Neural cell (in vitro differentiated cells): ENCODE measurements at regions not wholly inside any gene's neighbourhood (a gene's known extent, or its start where the extent isn't known, plus 50 kb on each side); places are given as distances from the start of the nearest gene placed in this dataset.

Experiments
- H2AFZ ChIP-seq: fragments of 200-600, 300-800 bp; sonication (generic), shearing (Covaris generic); 2 replicates; pipeline ENCODE4 v1.6.0; 2014; ENCODE audit warnings: low read depth, mild to moderate bottlenecking, antibody characterized with exemption, low read length, moderate library complexity
- H3F3A ChIP-seq: fragments of 200-600 bp; shearing (Covaris generic); 2 replicates; pipeline ENCODE4 v1.6.1; 2016; ENCODE audit warnings: mild to moderate bottlenecking, moderate library complexity, mixed read lengths, antibody characterized with exemption, low read length; ENCODE audit not compliant: insufficient read depth, poor library complexity, severe bottlenecking
- H3K27ac ChIP-seq: fragments of 200-600, 300-800 bp; sonication (generic), shearing (Covaris generic); 2 replicates; pipeline ENCODE4 v1.5.1; 2014; ENCODE audit warnings: mild to moderate bottlenecking, low read length, moderate library complexity
- H3K27me3 ChIP-seq: fragments of 300-800, 200-600 bp; sonication (generic), shearing (Covaris generic); 2 replicates; pipeline ENCODE4 v1.6.0; 2014; ENCODE audit warnings: mild to moderate bottlenecking, low read depth, low read length, moderate library complexity; ENCODE audit not compliant: insufficient read depth
- H3K36me3 ChIP-seq: fragments of 300-800, 200-600 bp; sonication (generic), shearing (Covaris generic); 2 replicates; pipeline ENCODE4 v1.5.1; 2014; ENCODE audit warnings: mild to moderate bottlenecking, antibody characterized with exemption, low read length, moderate library complexity; ENCODE audit not compliant: insufficient read depth
- H3K4me2 ChIP-seq: fragments of 300-800, 200-600 bp; sonication (generic), shearing (Covaris generic); 2 replicates; pipeline ENCODE4 v1.6.0; 2014; ENCODE audit warnings: mild to moderate bottlenecking, low read length
- H3K4me3 ChIP-seq: fragments of 300-800, 200-600 bp; sonication (generic), shearing (Covaris generic); 2 replicates; pipeline ENCODE4 v1.5.1; 2014; ENCODE audit warnings: mild to moderate bottlenecking, low read length, moderate library complexity
- H3K79me2 ChIP-seq: fragments of 200-600 bp; shearing (Covaris generic); replicated peaks from 2 replicates; pipeline ENCODE4 v1.6.0; 2014; ENCODE audit warnings: mild to moderate bottlenecking, low read length, moderate library complexity; ENCODE audit not compliant: insufficient read depth
- H3K9ac ChIP-seq: fragments of 300-800, 200-600 bp; sonication (generic), shearing (Covaris generic); 2 replicates; pipeline ENCODE4 v1.6.1; 2016; ENCODE audit warnings: mild to moderate bottlenecking, low read length, mixed read lengths
- H3K9me2 ChIP-seq: fragments of 200-600 bp; shearing (Covaris generic); 2 replicates; pipeline ENCODE4 v1.6.1; 2016; ENCODE audit warnings: mild to moderate bottlenecking, low read length, mixed read lengths; ENCODE audit not compliant: insufficient read depth
- H3K9me3 ChIP-seq: fragments of 200-600, 300-800 bp; sonication (generic), shearing (Covaris generic); 2 replicates; pipeline ENCODE4 v1.6.1; 2016; ENCODE audit warnings: mild to moderate bottlenecking, mixed run types, low read length, moderate library complexity, mixed read lengths
- H4K20me1 ChIP-seq: fragments of 200-600 bp; shearing (Covaris generic); 2 replicates; pipeline ENCODE4 v1.6.1; 2016; ENCODE audit warnings: mild to moderate bottlenecking, mixed run types; ENCODE audit not compliant: insufficient read depth
- CTCF ChIP-seq: fragments of 450-650 bp; IDR thresholded peaks from 2 replicates; pipeline ENCODE4 v1.5.1; 2014; ENCODE audit warnings: antibody characterized with exemption, mild to moderate bottlenecking, moderate library complexity; ENCODE audit not compliant: poor library complexity, severe bottlenecking
- EP300 ChIP-seq: fragments of 450-650 bp; conservative IDR thresholded peaks from 2 replicates; pipeline ENCODE4 v1.6.1; 2014; ENCODE audit warnings: antibody characterized with exemption, mild to moderate bottlenecking, moderate library complexity; ENCODE audit not compliant: poor library complexity, severe bottlenecking
- EZH2 ChIP-seq: fragments of 200-600, 300-800 bp; shearing (Covaris generic), sonication (generic); IDR thresholded peaks from 2 replicates; pipeline ENCODE4 v1.6.1; 2014; ENCODE audit warnings: antibody characterized with exemption, low read length, borderline replicate concordance, mild to moderate bottlenecking; ENCODE audit not compliant: insufficient read depth, poor library complexity, severe bottlenecking
- MXI1 ChIP-seq: fragments of 450-650 bp; conservative IDR thresholded peaks from 2 replicates; pipeline ENCODE4 v1.6.1; 2014; ENCODE audit warnings: antibody characterized with exemption, mild to moderate bottlenecking; ENCODE audit not compliant: poor library complexity, severe bottlenecking
- POLR2AphosphoS5 ChIP-seq: IDR thresholded peaks from 2 replicates; pipeline ENCODE4 v1.6.1; 2012
- RAD21 ChIP-seq: fragments of 450-650 bp; conservative IDR thresholded peaks from 2 replicates; pipeline ENCODE4 v1.6.1; 2014; ENCODE audit warnings: antibody characterized with exemption, mild to moderate bottlenecking, moderate library complexity
- SMC3 ChIP-seq: fragments of 450-650 bp; conservative IDR thresholded peaks from 2 replicates; pipeline ENCODE4 v1.6.1; 2014; ENCODE audit warnings: antibody characterized with exemption, mild to moderate bottlenecking, moderate library complexity; ENCODE audit not compliant: poor library complexity
- TAF1 ChIP-seq: IDR thresholded peaks from 2 replicates; pipeline ENCODE4 v1.6.1; 2012; ENCODE audit warnings: low read depth
- TF ChIP-seq, protein P1 (sequence below): IDR thresholded peaks from 2 replicates; pipeline ENCODE4 v1.6.1; 2012; ENCODE audit warnings: borderline replicate concordance

GRCh38 chr18:38886861-38887670 lies 1321.5 kb upstream of the CELF4 start:
- H3K9me3 ChIP-seq: no peaks in the 10 kb centered on the region
- H3K27me3 ChIP-seq: no peaks in the 10 kb centered on the region
- no peak overlapping the region for H3K4me2 ChIP-seq
- H4K20me1 ChIP-seq: no peaks in the 10 kb centered on the region
- H3K9me2 ChIP-seq: no peaks in the 10 kb centered on the region
- H3K9ac ChIP-seq: no peak overlapping the region
- H3F3A ChIP-seq: no peaks in the 10 kb centered on the region
- H2AFZ ChIP-seq: no peak overlapping the region
- no peaks in the 10 kb centered on the region for H3K79me2 ChIP-seq
- no peaks in the 10 kb centered on the region for H3K36me3 ChIP-seq
- no peak overlapping the region for H3K4me3 ChIP-seq
- no peak for TF ChIP-seq EP300
- TF ChIP-seq TAF1: no peak
- no peak for TF ChIP-seq EZH2
- TF ChIP-seq CTCF: no peak
- no peak for TF ChIP-seq RAD21
- no peak for TF ChIP-seq MXI1
- TF ChIP-seq SMC3: no peak
- TF ChIP-seq POLR2AphosphoS5: no peak
- TF ChIP-seq, protein P1, sequence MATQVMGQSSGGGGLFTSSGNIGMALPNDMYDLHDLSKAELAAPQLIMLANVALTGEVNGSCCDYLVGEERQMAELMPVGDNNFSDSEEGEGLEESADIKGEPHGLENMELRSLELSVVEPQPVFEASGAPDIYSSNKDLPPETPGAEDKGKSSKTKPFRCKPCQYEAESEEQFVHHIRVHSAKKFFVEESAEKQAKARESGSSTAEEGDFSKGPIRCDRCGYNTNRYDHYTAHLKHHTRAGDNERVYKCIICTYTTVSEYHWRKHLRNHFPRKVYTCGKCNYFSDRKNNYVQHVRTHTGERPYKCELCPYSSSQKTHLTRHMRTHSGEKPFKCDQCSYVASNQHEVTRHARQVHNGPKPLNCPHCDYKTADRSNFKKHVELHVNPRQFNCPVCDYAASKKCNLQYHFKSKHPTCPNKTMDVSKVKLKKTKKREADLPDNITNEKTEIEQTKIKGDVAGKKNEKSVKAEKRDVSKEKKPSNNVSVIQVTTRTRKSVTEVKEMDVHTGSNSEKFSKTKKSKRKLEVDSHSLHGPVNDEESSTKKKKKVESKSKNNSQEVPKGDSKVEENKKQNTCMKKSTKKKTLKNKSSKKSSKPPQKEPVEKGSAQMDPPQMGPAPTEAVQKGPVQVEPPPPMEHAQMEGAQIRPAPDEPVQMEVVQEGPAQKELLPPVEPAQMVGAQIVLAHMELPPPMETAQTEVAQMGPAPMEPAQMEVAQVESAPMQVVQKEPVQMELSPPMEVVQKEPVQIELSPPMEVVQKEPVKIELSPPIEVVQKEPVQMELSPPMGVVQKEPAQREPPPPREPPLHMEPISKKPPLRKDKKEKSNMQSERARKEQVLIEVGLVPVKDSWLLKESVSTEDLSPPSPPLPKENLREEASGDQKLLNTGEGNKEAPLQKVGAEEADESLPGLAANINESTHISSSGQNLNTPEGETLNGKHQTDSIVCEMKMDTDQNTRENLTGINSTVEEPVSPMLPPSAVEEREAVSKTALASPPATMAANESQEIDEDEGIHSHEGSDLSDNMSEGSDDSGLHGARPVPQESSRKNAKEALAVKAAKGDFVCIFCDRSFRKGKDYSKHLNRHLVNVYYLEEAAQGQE: no peak
- no peak overlapping the region for H3K27ac ChIP-seq

DNA sequence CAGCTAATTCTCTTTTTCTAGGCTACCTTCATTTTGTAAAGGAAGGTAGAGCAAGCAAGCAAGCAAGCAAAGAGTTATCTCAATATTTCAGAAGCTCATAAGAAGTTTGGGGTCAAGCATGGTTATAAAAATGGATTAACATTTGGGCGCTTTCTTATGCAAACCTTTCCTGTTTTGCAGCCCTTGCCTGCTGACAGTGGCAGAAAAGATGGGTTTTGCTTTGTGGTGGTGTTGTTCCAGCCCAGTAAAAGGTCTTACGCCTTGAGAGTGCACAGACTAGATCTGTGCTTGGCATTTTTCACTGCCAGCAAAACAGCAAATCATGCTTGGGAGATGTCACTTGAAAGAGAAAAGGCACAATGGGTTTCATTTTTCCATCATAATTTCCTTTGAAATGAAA lies 1320.6 kb upstream of the CELF4 start:
- H3K27me3 ChIP-seq: no peaks in the 10 kb centered on the region
- no peaks in the 10 kb centered on the region for H3K9me3 ChIP-seq
- no peak overlapping the region for H3K4me2 ChIP-seq
- H3K9ac ChIP-seq: no peak overlapping the region
- no peaks in the 10 kb centered on the region for H3K36me3 ChIP-seq
- no peak overlapping the region for H2AFZ ChIP-seq
- H3K79me2 ChIP-seq: no peaks in the 10 kb centered on the region
- TF ChIP-seq EZH2: no peak
- TF ChIP-seq RAD21: no peak
- no peak for TF ChIP-seq CTCF
- TF ChIP-seq MXI1: no peak
- no peak for TF ChIP-seq SMC3
- no peak for TF ChIP-seq TAF1
- no peak for TF ChIP-seq EP300
- TF ChIP-seq POLR2AphosphoS5: no peak
- TF ChIP-seq, protein P1: no peak
- no peaks in the 10 kb centered on the region for H3F3A ChIP-seq
- H3K4me3 ChIP-seq: no peak overlapping the region
- H3K27ac ChIP-seq: no peak overlapping the region
- H3K9me2 ChIP-seq: no peaks in the 10 kb centered on the region
- no peaks in the 10 kb centered on the region for H4K20me1 ChIP-seq
